ENCODE measurements at regions not wholly inside any gene's neighbourhood (a gene's known extent, or its start where the extent isn't known, plus 50 kb on each side); places are given as distances from the start of the nearest gene placed in this dataset.

GRCh38 chr14:71709076-71709475 is 223.2 kb upstream of the RGS6 start:
- no peak for DNase-seq

GRCh38 chr14:71709987-71710386 is 222.2 kb upstream of the RGS6 start:
- DNase-seq: no peak

DNA sequence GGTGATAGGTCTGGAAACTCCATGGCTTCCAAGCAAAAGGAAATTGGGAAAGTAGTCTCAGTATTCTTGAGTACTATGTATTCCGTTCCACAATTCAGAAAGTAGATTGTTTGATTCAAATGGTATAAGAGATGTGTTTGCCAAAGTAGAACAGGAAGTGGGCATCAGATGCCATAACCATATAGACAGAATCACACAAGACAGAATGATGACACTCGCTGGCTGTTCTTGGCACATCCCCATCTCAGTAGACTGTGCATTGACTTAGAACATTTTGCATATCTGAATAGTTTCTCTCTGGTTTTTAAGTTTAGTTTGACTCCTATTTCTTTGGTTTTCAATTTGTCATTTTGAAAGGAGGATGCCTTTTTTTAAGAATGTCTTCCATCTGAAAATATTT is 221.1 kb upstream of the RGS6 start:
- no peak for DNase-seq

DNA sequence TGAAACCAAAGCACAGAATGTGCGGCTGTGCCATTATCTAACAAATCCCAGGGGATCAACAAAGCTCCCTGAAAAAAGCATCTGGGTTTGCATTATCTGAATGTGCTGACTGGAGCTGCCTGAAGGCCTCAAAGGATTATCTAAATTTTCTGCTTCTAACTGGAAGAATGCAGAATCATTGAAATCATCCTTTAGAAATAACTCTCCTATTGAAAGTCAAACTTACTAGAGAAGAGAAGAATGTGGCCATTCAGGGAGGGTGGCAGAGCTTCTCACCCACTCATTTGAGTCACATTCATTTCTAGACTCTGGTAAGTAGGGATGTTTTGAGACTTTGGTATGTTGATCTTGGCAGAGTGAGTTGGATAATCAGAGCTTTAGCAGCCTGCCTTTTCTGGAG is 220.6 kb upstream of the RGS6 start:
- no peak for DNase-seq

GRCh38 chr14:71712478-71712877 is 219.8 kb upstream of the RGS6 start:
- DNase-seq: no peak

DNA sequence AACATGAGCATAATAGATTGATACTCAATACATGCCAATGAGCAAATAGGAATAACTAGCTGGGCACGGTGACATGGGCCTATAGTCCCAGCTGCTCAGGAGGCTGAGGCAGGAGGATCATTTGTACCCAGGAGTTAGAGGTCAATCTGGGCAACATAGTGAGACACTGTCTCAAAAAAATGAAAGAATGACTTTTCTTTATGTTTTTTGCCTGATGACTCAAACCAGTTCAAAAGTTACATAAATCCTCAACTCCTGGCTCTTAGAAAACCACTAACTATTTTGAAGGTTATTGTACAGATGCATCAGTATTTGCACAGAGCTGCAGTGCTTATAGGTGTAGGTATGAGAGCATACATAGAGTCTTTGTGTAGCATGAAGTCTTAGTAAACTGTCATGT is 219.2 kb upstream of the RGS6 start:
- DNase-seq: no peak

GRCh38 chr14:71713451-71713850 is 218.8 kb upstream of the RGS6 start:
- no peak for DNase-seq

GRCh38 chr14:71714225-71714624 is 218.0 kb upstream of the RGS6 start:
- DNase-seq: peak in 1 of 2 donors; percentile 58

- DNase-seq: no peak
These were observed 216.0 kb upstream of the RGS6 start for GRCh38 chr14:71716041-71716772.

GRCh38 chr14:71720978-71721624 is 211.1 kb upstream of the RGS6 start:
- DNase-seq: no peak

GRCh38 chr14:71721791-71722190 is 210.4 kb upstream of the RGS6 start:
- DNase-seq: no peak

DNA sequence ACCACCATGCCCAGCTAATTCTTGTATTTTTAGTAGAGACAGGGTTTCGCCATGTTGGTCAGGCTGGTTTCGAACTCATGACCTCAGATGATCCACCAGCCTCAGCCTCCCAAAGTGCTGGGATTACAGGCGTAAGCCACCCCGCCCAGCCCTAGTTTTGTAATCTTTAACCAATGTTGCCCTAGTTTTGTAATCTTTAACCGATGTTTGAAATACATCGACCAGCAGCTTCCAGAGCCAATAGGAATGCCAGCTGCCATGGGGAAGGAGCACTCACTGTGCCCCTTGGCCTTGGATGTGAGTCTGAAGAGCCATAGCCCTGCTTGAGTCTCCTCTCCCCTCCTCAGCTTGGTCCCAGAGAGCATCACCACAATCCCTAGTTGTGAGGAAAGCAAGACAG is 209.3 kb upstream of the RGS6 start:
- no peak for DNase-seq

GRCh38 chr14:71725922-71726579 is 206.2 kb upstream of the RGS6 start:
- no peak for DNase-seq

DNA sequence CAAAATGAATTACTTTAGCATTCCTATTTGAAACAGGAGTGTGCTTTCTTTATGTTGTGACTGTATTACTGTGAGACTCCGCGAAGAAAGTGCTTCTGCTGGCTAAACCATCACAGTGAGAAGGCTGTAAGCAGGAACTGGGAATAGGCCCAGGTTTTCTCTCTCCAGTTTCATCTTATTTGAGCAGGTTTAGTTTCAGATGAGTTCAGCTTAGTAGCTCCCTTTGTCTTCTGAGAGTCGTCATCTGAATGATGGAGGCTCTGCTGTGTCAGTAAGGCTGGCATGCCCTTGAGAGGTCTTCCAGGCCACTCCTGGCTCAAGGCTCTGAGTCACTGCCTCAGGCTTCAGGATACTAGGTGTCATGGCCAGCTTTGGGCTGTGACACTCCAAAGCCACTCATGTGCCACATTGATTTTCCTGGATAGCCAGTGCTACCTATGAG is 205.6 kb upstream of the RGS6 start:
- DNase-seq: no peak

DNA sequence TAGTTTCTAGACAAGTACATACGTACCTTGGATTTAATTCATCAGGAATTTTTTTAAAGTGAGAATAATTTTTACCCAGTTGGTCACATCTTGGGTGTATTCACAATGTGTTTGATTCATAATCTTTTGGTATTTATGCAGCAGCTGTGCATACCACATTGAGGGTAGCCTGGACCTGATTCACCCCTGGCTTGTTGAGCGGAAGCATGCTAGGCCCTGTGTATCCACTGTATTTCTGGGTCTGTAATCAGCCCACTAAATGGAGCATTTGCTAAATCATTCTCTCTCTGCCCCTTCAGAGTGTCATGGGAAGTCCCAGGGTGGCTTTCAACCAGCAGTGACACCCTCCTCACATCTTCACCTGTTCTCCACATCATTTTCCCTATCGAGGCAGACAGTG is 203.8 kb upstream of the RGS6 start:
- no peak for DNase-seq

- DNase-seq: no peak
These were observed 202.6 kb upstream of the RGS6 start for GRCh38 chr14:71729596-71729995.

DNA sequence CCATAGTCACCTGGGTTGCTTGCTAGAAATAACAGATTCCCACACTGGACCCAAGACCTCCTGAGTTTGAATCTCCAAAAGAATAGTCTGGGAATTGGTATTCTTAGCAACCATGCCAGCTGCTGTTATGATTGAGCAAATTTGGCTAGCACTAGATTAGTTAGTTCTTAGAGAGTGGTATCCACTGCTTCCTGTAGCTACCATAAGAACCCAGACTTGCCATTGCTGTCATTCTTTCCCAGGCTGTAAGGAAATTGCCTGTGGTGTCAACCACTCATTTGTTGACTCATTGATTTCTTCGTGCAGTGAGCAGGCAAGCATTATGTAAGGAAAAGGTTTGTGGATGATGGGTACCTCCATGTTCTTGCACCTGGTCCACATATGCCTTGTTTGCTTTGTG is 201.8 kb upstream of the RGS6 start:
- DNase-seq: no peak

DNA sequence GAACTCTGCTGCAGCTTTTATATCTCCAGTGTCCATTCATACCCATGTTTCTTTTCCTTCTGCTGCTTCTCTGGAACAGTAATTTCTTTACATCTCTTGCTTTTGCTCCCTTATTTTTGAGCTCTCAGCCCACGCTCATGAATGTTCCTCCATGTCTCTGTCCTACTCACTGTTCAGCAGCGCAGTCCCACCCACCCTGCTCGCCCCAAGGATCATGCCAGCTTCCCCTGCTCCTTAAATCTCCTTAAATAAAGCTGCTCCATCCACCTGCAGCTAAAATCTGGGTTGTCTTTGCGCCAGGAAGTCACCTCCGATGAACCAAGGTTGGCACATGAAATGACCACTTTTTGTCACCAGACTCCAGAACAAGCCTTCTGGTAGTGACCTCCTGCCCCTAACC is 201.1 kb upstream of the RGS6 start:
- DNase-seq: no peak

GRCh38 chr14:71733210-71733883 is 198.9 kb upstream of the RGS6 start:
- DNase-seq: no peak

- DNase-seq: no peak
These were observed 198.2 kb upstream of the RGS6 start for GRCh38 chr14:71734076-71734475.

DNA sequence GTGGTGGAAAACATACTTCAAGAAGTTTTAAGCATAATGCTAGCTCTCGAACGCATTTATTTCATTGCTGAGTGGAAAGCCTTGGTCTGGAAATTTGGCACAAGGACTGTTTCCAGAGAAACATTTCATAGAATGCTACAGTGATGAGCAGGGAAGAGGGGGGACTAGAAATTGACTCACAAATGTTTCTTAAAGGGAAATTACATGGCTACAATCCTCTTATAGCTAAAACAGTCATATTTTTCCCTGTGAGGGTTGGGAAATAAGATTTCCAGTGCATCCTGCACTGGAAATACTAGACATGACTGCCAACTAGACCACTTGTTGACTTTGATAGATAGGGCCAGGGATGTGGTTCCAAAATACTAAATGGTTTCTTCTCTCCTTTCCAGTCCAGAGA is 197.3 kb upstream of the RGS6 start:
- no peak for DNase-seq

DNA sequence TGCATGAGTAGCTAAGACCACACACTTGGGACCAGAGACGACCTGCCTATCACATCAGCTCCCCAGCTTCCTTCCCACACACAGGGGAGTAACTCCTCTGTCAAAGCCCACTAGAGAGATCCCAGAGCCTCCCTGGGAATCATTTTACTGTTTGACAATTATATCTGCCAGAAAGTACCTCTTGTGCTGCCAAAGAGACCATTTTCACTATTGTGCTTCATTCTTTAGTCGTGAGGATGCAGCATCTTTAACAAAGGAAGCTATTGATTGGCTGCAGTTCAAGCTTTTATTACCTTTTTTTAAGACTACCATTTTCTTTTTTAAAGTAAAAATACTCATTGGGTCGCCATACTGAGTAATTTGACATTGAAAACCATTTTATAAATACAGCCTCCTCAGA is 194.5 kb upstream of the RGS6 start:
- DNase-seq: no peak

Data from right lung (tissue), 2 donors.